Muscle of leg (tissue), 3 donors: ENCODE measurements at regions not wholly inside any gene's neighbourhood (a gene's known extent, or its start where the extent isn't known, plus 50 kb on each side); places are given as distances from the start of the nearest gene placed in this dataset.

ENCODE experiments used
- DNase-seq: peaks from one replicate; pipeline ENCODE4 v3.0.0; 2013
- H3K27ac ChIP-seq: one replicate; pipeline ENCODE4 v1.5.1; 2013; ENCODE audit warnings: mild to moderate bottlenecking, low read length, control low read depth
- H3K27me3 ChIP-seq: one replicate; pipeline ENCODE4 v1.6.1; 2013; ENCODE audit warnings: low read length; ENCODE audit not compliant: control insufficient read depth, insufficient read depth
- H3K36me3 ChIP-seq: one replicate; pipeline ENCODE4 v1.6.1; 2013; ENCODE audit warnings: low read length; ENCODE audit not compliant: control insufficient read depth, insufficient read depth
- H3K4me1 ChIP-seq: one replicate; pipeline ENCODE4 v1.6.1; 2013; ENCODE audit warnings: low read length; ENCODE audit not compliant: control insufficient read depth, insufficient read depth
- H3K4me3 ChIP-seq: one replicate; pipeline ENCODE4 v1.5.1; 2013; ENCODE audit warnings: low read length, control low read depth
- H3K9me3 ChIP-seq: replicated peaks from 2 replicates; pipeline ENCODE4 v1.6.1; 2013; ENCODE audit warnings: low read depth, low read length; ENCODE audit not compliant: control insufficient read depth
- WGBS: methylation state at CpG from one replicate; pipeline ENCODE4 v1.1.5; 2013; ENCODE audit warnings: missing lambda C conversion rate; ENCODE audit not compliant: insufficient coverage; 5-methylcytosine and 5-hydroxymethylcytosine counted together

- H3K4me1 ChIP-seq: no peaks in the 10 kb centered on the region
Measured at GRCh38 chr18:77501266-77501665, 251.6 kb downstream of the GALR1 start.

GRCh38 chr18:77505499-77505898 is 255.9 kb downstream of the GALR1 start:
- WGBS: no CpG with 5 or more reads among the region's 1 CpG
- H3K36me3 ChIP-seq: no peaks in the 10 kb centered on the region
- H3K4me1 ChIP-seq: no peaks in the 10 kb centered on the region
- no peak for DNase-seq
- no peaks in the 10 kb centered on the region for H3K27me3 ChIP-seq
- H3K9me3 ChIP-seq: no peaks in the 10 kb centered on the region
- H3K4me3 ChIP-seq: no peak overlapping the region
- H3K27ac ChIP-seq: no peak overlapping the region

More at GRCh38 chr18:77501266-77501665, 251.6 kb downstream of the GALR1 start:
- H3K27ac ChIP-seq: no peak overlapping the region
- H3K9me3 ChIP-seq: no peaks in the 10 kb centered on the region
- H3K4me3 ChIP-seq: no peak overlapping the region
- no peaks in the 10 kb centered on the region for H3K27me3 ChIP-seq
- DNase-seq: no peak
- no peaks in the 10 kb centered on the region for H3K36me3 ChIP-seq
- WGBS: 40% methylated on average over 1 of the region's 2 CpGs

GRCh38 chr18:77512152-77512551 is 262.5 kb downstream of the GALR1 start:
- Histone ChIP-seq H3K9me3 (no peaks in the 10 kb centered on the region), H3K4me3 (no peak overlapping the region), H3K4me1 (no peaks in the 10 kb centered on the region), H3K27ac (no peak overlapping the region), H3K36me3 (no peaks in the 10 kb centered on the region), H3K27me3 (no peaks in the 10 kb centered on the region)
- no peak for DNase-seq
- 84% methylated on average over 5 of the region's 5 CpGs for WGBS

GRCh38 chr18:77517901-77518300 is 268.3 kb downstream of the GALR1 start:
- no peaks in the 10 kb centered on the region for H3K36me3 ChIP-seq
- 92% methylated on average over 24 of the region's 25 CpGs for WGBS
- no peaks in the 10 kb centered on the region for H3K4me1 ChIP-seq
- H3K27me3 ChIP-seq: no peaks in the 10 kb centered on the region
- no peak overlapping the region for H3K4me3 ChIP-seq
- H3K27ac ChIP-seq: no peak overlapping the region
- H3K9me3 ChIP-seq: no peaks in the 10 kb centered on the region
- DNase-seq: no peak

GRCh38 chr18:77520767-77521166 is 271.1 kb downstream of the GALR1 start:
- Histone ChIP-seq H3K27me3 (no peaks in the 10 kb centered on the region), H3K9me3 (no peaks in the 10 kb centered on the region), H3K4me3 (no peak overlapping the region), H3K4me1 (no peaks in the 10 kb centered on the region), H3K27ac (no peak overlapping the region), H3K36me3 (no peaks in the 10 kb centered on the region)
- DNase-seq: no peak
- WGBS: 74% methylated on average over 4 of the region's 5 CpGs

GRCh38 chr18:77522051-77522675 is 272.5 kb downstream of the GALR1 start:
- 73% methylated on average over 2 of the region's 9 CpGs for WGBS
- Histone ChIP-seq H3K27ac (no peak overlapping the region), H3K9me3 (no peaks in the 10 kb centered on the region), H3K4me1 (no peaks in the 10 kb centered on the region), H3K36me3 (no peaks in the 10 kb centered on the region), H3K4me3 (no peak overlapping the region), H3K27me3 (no peaks in the 10 kb centered on the region)
- no peak for DNase-seq

DNA sequence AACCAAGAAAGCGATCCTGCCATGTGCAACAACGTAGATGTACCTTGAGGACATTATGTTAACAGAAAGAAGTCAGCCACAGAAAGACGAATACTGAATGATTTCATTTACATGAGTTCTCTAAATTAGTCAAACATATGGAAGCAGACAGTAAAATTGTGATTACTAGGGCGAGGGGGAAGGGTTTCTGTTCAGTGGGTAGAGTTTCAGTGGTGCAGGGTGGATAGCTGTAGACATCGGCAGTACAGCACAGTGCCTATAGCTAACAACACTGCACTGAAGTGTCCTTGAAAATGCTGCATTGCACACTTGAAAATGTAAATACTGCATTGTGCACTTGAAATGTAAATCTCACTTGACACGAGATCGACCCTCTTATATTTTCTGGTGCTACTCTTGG is 275.3 kb downstream of the GALR1 start:
- no peaks in the 10 kb centered on the region for H3K4me1 ChIP-seq
- H3K27ac ChIP-seq: no peak overlapping the region
- no peak overlapping the region for H3K4me3 ChIP-seq
- H3K27me3 ChIP-seq: no peaks in the 10 kb centered on the region
- DNase-seq: no peak
- H3K36me3 ChIP-seq: no peaks in the 10 kb centered on the region
- 69% methylated on average over 2 of the region's 7 CpGs for WGBS
- H3K9me3 ChIP-seq: no peaks in the 10 kb centered on the region

- H3K27ac ChIP-seq: no peak overlapping the region
- no peak overlapping the region for H3K4me3 ChIP-seq
- H3K4me1 ChIP-seq: no peaks in the 10 kb centered on the region
- no peaks in the 10 kb centered on the region for H3K36me3 ChIP-seq
- 92% methylated on average over 8 of the region's 8 CpGs for WGBS
- H3K27me3 ChIP-seq: no peaks in the 10 kb centered on the region
- no peaks in the 10 kb centered on the region for H3K9me3 ChIP-seq
- DNase-seq: no peak
Measured at GRCh38 chr18:77526962-77527361, 277.3 kb downstream of the GALR1 start.

GRCh38 chr18:77528872-77529271 is 279.2 kb downstream of the GALR1 start:
- no peak overlapping the region for H3K4me3 ChIP-seq
- WGBS: 40% methylated on average over 1 of the region's 3 CpGs
- no peaks in the 10 kb centered on the region for H3K27me3 ChIP-seq
- no peak overlapping the region for H3K27ac ChIP-seq
- H3K9me3 ChIP-seq: no peaks in the 10 kb centered on the region
- no peaks in the 10 kb centered on the region for H3K36me3 ChIP-seq
- no peak for DNase-seq
- no peaks in the 10 kb centered on the region for H3K4me1 ChIP-seq

DNA sequence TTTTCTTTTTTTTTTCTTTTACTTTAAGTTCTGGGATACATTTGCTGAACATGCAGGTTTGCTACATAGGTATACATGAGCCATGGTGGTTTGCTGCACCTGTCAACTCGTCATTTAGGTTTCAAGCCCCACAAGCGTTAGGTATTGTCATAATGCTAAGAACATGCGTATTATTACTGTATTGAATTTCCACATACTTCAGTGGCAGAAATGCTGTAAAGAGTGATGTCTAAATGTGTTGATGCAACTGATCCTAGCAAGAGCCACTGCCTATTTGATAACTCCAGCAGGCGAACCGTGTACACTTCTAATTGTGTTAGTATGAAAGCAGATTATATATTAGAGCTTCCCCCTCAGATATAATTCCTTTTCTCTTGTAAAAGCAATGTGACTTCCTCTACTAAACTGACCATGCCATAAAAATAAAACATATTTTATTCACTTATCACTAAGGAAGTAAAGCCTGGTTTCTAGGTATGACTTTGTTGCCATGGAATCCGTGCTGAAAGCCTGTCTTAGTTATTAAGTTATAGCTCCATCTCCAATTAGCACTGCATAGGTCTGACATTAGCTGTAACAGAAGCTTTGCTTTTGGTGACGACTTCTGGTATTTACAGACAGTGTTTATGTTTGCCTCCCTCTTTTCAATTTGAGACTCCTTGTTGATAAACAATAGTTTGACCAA is 280.0 kb downstream of the GALR1 start:
- no peaks in the 10 kb centered on the region for H3K27me3 ChIP-seq

More for the DNA sequence above, 280.0 kb downstream of the GALR1 start:
- Histone ChIP-seq H3K36me3 (no peaks in the 10 kb centered on the region), H3K9me3 (no peaks in the 10 kb centered on the region), H3K27ac (no peak overlapping the region), H3K4me3 (no peak overlapping the region), H3K4me1 (no peaks in the 10 kb centered on the region)
- DNase-seq: no peak
- no CpG with 5 or more reads among the region's 7 CpGs for WGBS
